ENCODE measurements at regions not wholly inside any gene's neighbourhood (a gene's known extent, or its start where the extent isn't known, plus 50 kb on each side); places are given as distances from the start of the nearest gene placed in this dataset.

DNA sequence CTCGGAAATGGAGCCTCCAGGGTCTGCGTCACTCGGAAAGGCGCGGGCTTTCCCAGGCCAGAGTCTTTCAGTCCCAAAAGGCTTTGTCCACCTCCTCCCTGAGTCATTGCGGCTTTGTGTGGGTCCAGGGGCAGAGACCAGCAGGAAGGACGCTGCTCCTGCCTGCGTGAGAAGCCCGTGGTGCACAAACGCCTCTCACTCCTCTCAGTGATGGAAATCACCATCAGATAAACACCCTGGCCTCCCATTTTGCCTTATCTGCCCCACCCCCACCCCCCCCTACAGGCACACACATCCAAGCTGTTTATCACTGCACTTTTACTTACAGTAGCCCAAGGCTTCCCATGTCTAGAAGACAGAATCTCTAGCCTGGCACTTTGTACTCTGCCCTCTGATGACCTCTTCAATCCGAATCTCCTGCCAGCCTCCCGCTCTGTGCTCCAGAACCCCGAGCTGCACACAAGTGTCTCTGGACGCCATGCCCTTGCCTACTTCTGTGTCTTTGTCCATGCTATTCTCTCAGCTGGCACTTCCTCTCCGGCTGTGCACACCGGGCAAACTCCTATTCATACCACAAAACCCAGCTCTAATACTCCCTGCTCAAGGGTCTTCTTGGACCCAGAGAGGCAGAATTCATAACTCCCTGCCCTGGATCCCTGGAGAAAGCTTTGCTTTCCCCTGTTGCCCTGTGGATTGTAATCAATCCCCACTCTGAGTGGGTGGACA, 954.6 kb downstream of the TBC1D22A start:
- WGBS, 2 experiments (ENCODE audit: extremely low coverage in 2 of 2, insufficient read length in 1 of 2): 73% methylated on average over 9 of the region's 16 CpGs; no CpG with 5 or more reads in 1 of the 2 experiments
- Histone ChIP-seq H2AK5ac (ENCODE audit: low read depth, low read length) (no peak overlapping the region), H3K9ac (ENCODE audit: low read depth, low read length) (no peak overlapping the region), H3K4me1 (ENCODE audit: control insufficient read depth, insufficient read depth, low read length) (no peaks in the 10 kb centered on the region), H3K9me1 (ENCODE audit: insufficient read depth, low read length) (no peaks in the 10 kb centered on the region), H3K27me3 (ENCODE audit: control insufficient read depth, insufficient read depth, low read length) (no peaks in the 10 kb centered on the region), H2BK20ac (ENCODE audit: low read depth, low read length) (no peak overlapping the region), H3K4ac (ENCODE audit: low read depth, low read length) (no peak overlapping the region), H4K91ac (ENCODE audit: insufficient read depth, low read depth, low read length) (no peak overlapping the region), H3K14ac (replicated peaks; ENCODE audit: low read depth, low read length) (no peak overlapping the region), H3K23ac (ENCODE audit: low read depth, low read length) (no peak overlapping the region), H3K36me3 (ENCODE audit: control insufficient read depth, insufficient read depth, low read length) (no peaks in the 10 kb centered on the region), H4K8ac (ENCODE audit: low read depth in 2 of 2, low read length in 2 of 2) (no peak overlapping the region), H2BK15ac (ENCODE audit: low read depth, low read length) (no peak overlapping the region), H4K5ac (ENCODE audit: low read depth, low read length) (no peak overlapping the region), H4K20me1 (ENCODE audit: insufficient read depth, low read length) (no peaks in the 10 kb centered on the region), H3K56ac (ENCODE audit: extremely low read depth, insufficient read depth, low read length) (no peak overlapping the region), H2BK120ac (ENCODE audit: low read depth, low read length) (no peak overlapping the region), H3K9me3 (ENCODE audit: control insufficient read depth, insufficient read depth, low read length) (peaks cover 48% of the 10 kb centered on the region), H2AK9ac (replicated peaks; ENCODE audit: low read depth, low read length, poor library complexity) (no peak overlapping the region), H2BK5ac (ENCODE audit: low read depth, low read length, poor library complexity, severe bottlenecking) (no peak overlapping the region), H3K79me1 (ENCODE audit: low read depth in 1 of 2, low read length in 2 of 2) (no peaks in the 10 kb centered on the region), H3K18ac (ENCODE audit: low read depth, low read length) (no peak overlapping the region), H3K4me2 (ENCODE audit: low read depth, low read length) (no peak overlapping the region), H2AFZ (replicated peaks; ENCODE audit: low read length, poor library complexity) (no peak overlapping the region), H3K27ac (ENCODE audit: insufficient read depth, low read length) (no peak overlapping the region), H3K4me3 (ENCODE audit: insufficient read depth, low read depth, low read length) (no peak overlapping the region)
- ChIA-PET CTCF (no interaction called here), POLR2A (ENCODE audit: unreplicated experiment) (no interaction called here)
- intact Hi-C loops (cut with micrococcal nuclease) (no loop called here), in situ Hi-C loops (cut with MboI; ENCODE audit: low sequenced_read_pairs) (no loop called here), dilution Hi-C loops (cut with HindIII; ENCODE audit: low sequenced_read_pairs, unreplicated experiment) (no loop called here)
- ATAC-seq (ENCODE audit: low read depth) (no peak), DNase-seq (no peak)
- TF ChIP-seq, protein P1, sequence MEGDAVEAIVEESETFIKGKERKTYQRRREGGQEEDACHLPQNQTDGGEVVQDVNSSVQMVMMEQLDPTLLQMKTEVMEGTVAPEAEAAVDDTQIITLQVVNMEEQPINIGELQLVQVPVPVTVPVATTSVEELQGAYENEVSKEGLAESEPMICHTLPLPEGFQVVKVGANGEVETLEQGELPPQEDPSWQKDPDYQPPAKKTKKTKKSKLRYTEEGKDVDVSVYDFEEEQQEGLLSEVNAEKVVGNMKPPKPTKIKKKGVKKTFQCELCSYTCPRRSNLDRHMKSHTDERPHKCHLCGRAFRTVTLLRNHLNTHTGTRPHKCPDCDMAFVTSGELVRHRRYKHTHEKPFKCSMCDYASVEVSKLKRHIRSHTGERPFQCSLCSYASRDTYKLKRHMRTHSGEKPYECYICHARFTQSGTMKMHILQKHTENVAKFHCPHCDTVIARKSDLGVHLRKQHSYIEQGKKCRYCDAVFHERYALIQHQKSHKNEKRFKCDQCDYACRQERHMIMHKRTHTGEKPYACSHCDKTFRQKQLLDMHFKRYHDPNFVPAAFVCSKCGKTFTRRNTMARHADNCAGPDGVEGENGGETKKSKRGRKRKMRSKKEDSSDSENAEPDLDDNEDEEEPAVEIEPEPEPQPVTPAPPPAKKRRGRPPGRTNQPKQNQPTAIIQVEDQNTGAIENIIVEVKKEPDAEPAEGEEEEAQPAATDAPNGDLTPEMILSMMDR (conservative IDR thresholded peaks at IDR 0.05; ENCODE audit: low read depth, low read length): no peak
- no peak for TF ChIP-seq BHLHE40 (IDR thresholded peaks at IDR 0.05; ENCODE audit: low read depth, low read length)
- no TSS peak for BruUV-seq (replicated peaks)

Measured in IMR-90 (cell line).